ENCODE measurements at regions not wholly inside any gene's neighbourhood (a gene's known extent, or its start where the extent isn't known, plus 50 kb on each side); places are given as distances from the start of the nearest gene placed in this dataset.
"Not testable (repeated sequence)": the region's sequence is repeated elsewhere in the genome, so short reads cannot be mapped to it uniquely, and the experiment has no call there.

GRCh38 chr6:28634761-28635546 is 109.3 kb downstream of the GPX5 start:
- DNase-seq = peak in 4 of 5 donors; percentile 83 to 93 (median 86)
- H3K4me3 ChIP-seq (ENCODE audit: low read length in 3 of 3) = peak overlapping the region; percentile 21 to 74 (median 36)

GRCh38 chr6:28635547-28636158 is 110.0 kb downstream of the GPX5 start:
- no peak for FAIRE-seq
- intact Hi-C loops (cut with DNase I) = no loop called here
- peak overlapping the region in 2 of 3 donors; percentile 21 to 74 for H3K4me3 ChIP-seq (ENCODE audit: low read length in 3 of 3)

More at GRCh38 chr6:28634761-28635546, 109.3 kb downstream of the GPX5 start:
- no peak for FAIRE-seq
- Histone ChIP-seq H3K27me3 (ENCODE audit: control insufficient read depth, insufficient read depth, low read length) (no peaks in the 10 kb centered on the region), H3K36me3 (ENCODE audit: control insufficient read depth in 2 of 3, insufficient read depth in 3 of 3, low read length in 3 of 3) (no peaks in the 10 kb centered on the region), H3K4me1 (ENCODE audit: control insufficient read depth in 2 of 3, insufficient read depth in 2 of 3, low read depth in 1 of 3, low read length in 3 of 3) (peaks cover 0 to 5% (median 0%) of the 10 kb centered on the region in 3 donors), H3K9ac (ENCODE audit: low read length in 3 of 3) (peak overlapping the region in 1 of 3 donors; percentile 47), H3K9me3 (ENCODE audit: control insufficient read depth in 2 of 3, insufficient read depth in 1 of 3, low read length in 3 of 3) (peaks cover 0 to 4% (median 0%) of the 10 kb centered on the region in 3 donors), H3K27ac (ENCODE audit: low read depth in 2 of 2, low read length in 2 of 2) (no peak overlapping the region)
- TF ChIP-seq CTCF (IDR thresholded peaks at IDR 0.05; ENCODE audit: borderline replicate concordance, extremely low read depth, insufficient read depth) = no peak
- intact Hi-C loops (cut with DNase I) = no loop called here

GRCh38 chr6:28638787-28639430 is 113.2 kb downstream of the GPX5 start:
- intact Hi-C loops (cut with DNase I) = no loop called here
- no peaks in the 10 kb centered on the region for H3K27me3 ChIP-seq (ENCODE audit: control insufficient read depth, insufficient read depth, low read length)

More at GRCh38 chr6:28635547-28636158, 110.0 kb downstream of the GPX5 start:
- Histone ChIP-seq H3K27ac (ENCODE audit: low read depth in 2 of 2, low read length in 2 of 2) (no peak overlapping the region), H3K9ac (ENCODE audit: low read length in 3 of 3) (peak overlapping the region in 1 of 3 donors; percentile 47), H3K4me1 (ENCODE audit: control insufficient read depth in 2 of 3, insufficient read depth in 2 of 3, low read depth in 1 of 3, low read length in 3 of 3) (peaks cover 0 to 5% (median 0%) of the 10 kb centered on the region in 3 donors), H3K27me3 (ENCODE audit: control insufficient read depth, insufficient read depth, low read length) (no peaks in the 10 kb centered on the region), H3K9me3 (ENCODE audit: control insufficient read depth in 2 of 3, insufficient read depth in 1 of 3, low read length in 3 of 3) (peaks cover 0 to 4% (median 0%) of the 10 kb centered on the region in 3 donors), H3K36me3 (ENCODE audit: control insufficient read depth in 2 of 3, insufficient read depth in 3 of 3, low read length in 3 of 3) (no peaks in the 10 kb centered on the region)
- peak in 3 of 5 donors; percentile 35 to 69 (median 60) for DNase-seq
- no peak for TF ChIP-seq CTCF (IDR thresholded peaks at IDR 0.05; ENCODE audit: borderline replicate concordance, extremely low read depth, insufficient read depth)

GRCh38 chr6:28639445-28640290 is 114.0 kb downstream of the GPX5 start:
- H3K27me3 ChIP-seq (ENCODE audit: control insufficient read depth, insufficient read depth, low read length); H3K27ac ChIP-seq (ENCODE audit: low read depth in 2 of 2, low read length in 2 of 2); H3K4me1 ChIP-seq (ENCODE audit: control insufficient read depth in 2 of 3, insufficient read depth in 2 of 3, low read depth in 1 of 3, low read length in 3 of 3); H3K36me3 ChIP-seq (ENCODE audit: control insufficient read depth in 2 of 3, insufficient read depth in 3 of 3, low read length in 3 of 3); H3K9me3 ChIP-seq (ENCODE audit: control insufficient read depth in 2 of 3, insufficient read depth in 1 of 3, low read length in 3 of 3); FAIRE-seq; intact Hi-C loops (cut with DNase I); H3K4me3 ChIP-seq (ENCODE audit: low read length in 3 of 3); H3K9ac ChIP-seq (ENCODE audit: low read length in 3 of 3); DNase-seq: not testable (repeated sequence)

More at GRCh38 chr6:28638787-28639430, 113.2 kb downstream of the GPX5 start:
- Histone ChIP-seq H3K9ac (ENCODE audit: low read length in 3 of 3) (peak overlapping the region in 1 of 3 donors; percentile 13), H3K4me1 (ENCODE audit: control insufficient read depth in 2 of 3, insufficient read depth in 2 of 3, low read depth in 1 of 3, low read length in 3 of 3) (peaks cover 0 to 1% (median 0%) of the 10 kb centered on the region in 3 donors), H3K27ac (ENCODE audit: low read depth in 2 of 2, low read length in 2 of 2) (no peak overlapping the region), H3K4me3 (ENCODE audit: low read length in 3 of 3) (peak overlapping the region in 1 of 3 donors; percentile 31), H3K9me3 (ENCODE audit: control insufficient read depth in 2 of 3, insufficient read depth in 1 of 3, low read length in 3 of 3) (peaks cover 0 to 4% (median 0%) of the 10 kb centered on the region in 3 donors), H3K36me3 (ENCODE audit: control insufficient read depth in 2 of 3, insufficient read depth in 3 of 3, low read length in 3 of 3) (no peaks in the 10 kb centered on the region)
- no peak for TF ChIP-seq CTCF (IDR thresholded peaks at IDR 0.05; ENCODE audit: borderline replicate concordance, extremely low read depth, insufficient read depth)
- FAIRE-seq (no peak), DNase-seq (peak in 1 of 5 donors; percentile 15)

Measured in kidney (tissue), 13 donors.